GM12878 (cell line): ENCODE measurements at regions not wholly inside any gene's neighbourhood (a gene's known extent, or its start where the extent isn't known, plus 50 kb on each side); places are given as distances from the start of the nearest gene placed in this dataset.

Experiments used
- ATF7 ChIP-seq: fragments of 450-650 bp; IDR thresholded peaks from 2 replicates; pipeline ENCODE4 v1.6.1; 2016; ENCODE audit warnings: low read depth, mild to moderate bottlenecking
- DPF2 ChIP-seq: fragments of 450-650 bp; IDR thresholded peaks from 2 replicates; pipeline ENCODE4 v1.6.1; 2017; ENCODE audit warnings: mild to moderate bottlenecking
- FOXK2 ChIP-seq: fragments of 450-650 bp; IDR thresholded peaks from 2 replicates; pipeline ENCODE4 v1.6.1; 2017; ENCODE audit warnings: mild to moderate bottlenecking, moderate library complexity
- HCFC1 ChIP-seq: fragments of 150-350 bp; IDR thresholded peaks from 2 replicates; pipeline ENCODE4 v1.6.1; 2014; ENCODE audit warnings: low read length
- LARP7 ChIP-seq: fragments of 450-650 bp; IDR thresholded peaks from 2 replicates; pipeline ENCODE4 v1.6.1; 2017; ENCODE audit warnings: mild to moderate bottlenecking
- NR2C2 ChIP-seq: IDR thresholded peaks from 2 replicates; pipeline ENCODE4 v1.6.1; 2011; ENCODE audit warnings: borderline replicate concordance, low read depth; ENCODE audit not compliant: control insufficient read depth, insufficient read length
- PAX8 ChIP-seq: fragments of 450-650 bp; IDR thresholded peaks from 2 replicates; pipeline ENCODE4 v1.6.1; 2017; ENCODE audit warnings: mild to moderate bottlenecking, moderate library complexity
- POLR2AphosphoS5 ChIP-seq: IDR thresholded peaks from 2 replicates; pipeline ENCODE4 v1.6.1; 2011; ENCODE audit warnings: mild to moderate bottlenecking, low read length, inconsistent platforms
- RAD21 ChIP-seq: IDR thresholded peaks from 2 replicates; pipeline ENCODE4 v1.6.1; 2011; ENCODE audit warnings: mild to moderate bottlenecking, low read depth, low read length, moderate library complexity; ENCODE audit not compliant: insufficient read depth
- SIN3A ChIP-seq: IDR thresholded peaks from 2 replicates; pipeline ENCODE4 v1.6.1; 2012; ENCODE audit warnings: low read depth, low read length, improper control_type of control experiment
- ZNF24 ChIP-seq: fragments of 450-650 bp; IDR thresholded peaks from 2 replicates; pipeline ENCODE4 v1.6.1; 2017; ENCODE audit warnings: antibody characterized with exemption, mild to moderate bottlenecking
- ZZZ3 ChIP-seq: IDR thresholded peaks from 2 replicates; pipeline ENCODE4 v1.6.1; 2011; ENCODE audit warnings: low read depth; ENCODE audit not compliant: control insufficient read depth, insufficient read length
- TF ChIP-seq, protein P1 (sequence below), 3 experiments: IDR thresholded peaks in 2 of 3; conservative IDR thresholded peaks in 1 of 3; 2 replicates each; pipeline ENCODE4 v1.5.1; 2011; ENCODE audit warnings: low read depth in 3 of 3, low read length in 3 of 3, mild to moderate bottlenecking in 3 of 3, control low read depth in 2 of 3, moderate library complexity in 2 of 3, inconsistent platforms in 1 of 3, mixed read lengths in 1 of 3; ENCODE audit not compliant: control insufficient read depth in 2 of 3, insufficient read depth in 1 of 3; ENCODE audit errors: extremely low read depth in 1 of 3
- TF ChIP-seq, protein P2 (sequence below): IDR thresholded peaks from 2 replicates; pipeline ENCODE4 v1.6.1; 2012; ENCODE audit warnings: mild to moderate bottlenecking, low read depth, low read length

DNA sequence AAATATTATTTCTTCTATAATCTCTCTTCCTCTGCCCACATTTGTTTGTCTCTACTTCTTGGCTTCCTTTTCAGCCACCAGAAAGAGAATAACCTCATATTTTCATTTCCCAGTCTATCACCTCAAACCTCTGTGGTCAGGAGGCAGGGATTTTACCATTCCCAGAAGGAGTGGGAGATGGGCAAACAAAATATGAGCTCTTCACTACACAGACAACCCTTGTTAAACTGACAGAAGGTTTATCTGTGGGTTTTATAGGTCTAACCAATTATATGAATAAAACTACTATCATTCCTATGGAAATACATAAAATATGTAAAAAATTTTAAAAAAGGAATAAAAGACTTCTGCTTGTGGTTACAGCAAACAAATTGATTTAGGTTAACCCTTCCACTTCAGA is 160.0 kb upstream of the TRPC6 start:
- TF ChIP-seq PAX8: no peak
- TF ChIP-seq NR2C2: no peak
- TF ChIP-seq HCFC1: no peak
- no peak for TF ChIP-seq ZNF24
- no peak for TF ChIP-seq ATF7
- no peak for TF ChIP-seq FOXK2
- no peak for TF ChIP-seq SIN3A
- TF ChIP-seq, protein P1, sequence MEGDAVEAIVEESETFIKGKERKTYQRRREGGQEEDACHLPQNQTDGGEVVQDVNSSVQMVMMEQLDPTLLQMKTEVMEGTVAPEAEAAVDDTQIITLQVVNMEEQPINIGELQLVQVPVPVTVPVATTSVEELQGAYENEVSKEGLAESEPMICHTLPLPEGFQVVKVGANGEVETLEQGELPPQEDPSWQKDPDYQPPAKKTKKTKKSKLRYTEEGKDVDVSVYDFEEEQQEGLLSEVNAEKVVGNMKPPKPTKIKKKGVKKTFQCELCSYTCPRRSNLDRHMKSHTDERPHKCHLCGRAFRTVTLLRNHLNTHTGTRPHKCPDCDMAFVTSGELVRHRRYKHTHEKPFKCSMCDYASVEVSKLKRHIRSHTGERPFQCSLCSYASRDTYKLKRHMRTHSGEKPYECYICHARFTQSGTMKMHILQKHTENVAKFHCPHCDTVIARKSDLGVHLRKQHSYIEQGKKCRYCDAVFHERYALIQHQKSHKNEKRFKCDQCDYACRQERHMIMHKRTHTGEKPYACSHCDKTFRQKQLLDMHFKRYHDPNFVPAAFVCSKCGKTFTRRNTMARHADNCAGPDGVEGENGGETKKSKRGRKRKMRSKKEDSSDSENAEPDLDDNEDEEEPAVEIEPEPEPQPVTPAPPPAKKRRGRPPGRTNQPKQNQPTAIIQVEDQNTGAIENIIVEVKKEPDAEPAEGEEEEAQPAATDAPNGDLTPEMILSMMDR (IDR thresholded peaks at IDR 0.05 in 2 of 3, conservative IDR thresholded peaks at IDR 0.05 in 1 of 3; ENCODE audit: control insufficient read depth in 2 of 3, extremely low read depth in 1 of 3, insufficient read depth in 1 of 3, low read depth in 3 of 3, low read length in 3 of 3): no peak
- no peak for TF ChIP-seq POLR2AphosphoS5
- no peak for TF ChIP-seq DPF2
- TF ChIP-seq, protein P2, sequence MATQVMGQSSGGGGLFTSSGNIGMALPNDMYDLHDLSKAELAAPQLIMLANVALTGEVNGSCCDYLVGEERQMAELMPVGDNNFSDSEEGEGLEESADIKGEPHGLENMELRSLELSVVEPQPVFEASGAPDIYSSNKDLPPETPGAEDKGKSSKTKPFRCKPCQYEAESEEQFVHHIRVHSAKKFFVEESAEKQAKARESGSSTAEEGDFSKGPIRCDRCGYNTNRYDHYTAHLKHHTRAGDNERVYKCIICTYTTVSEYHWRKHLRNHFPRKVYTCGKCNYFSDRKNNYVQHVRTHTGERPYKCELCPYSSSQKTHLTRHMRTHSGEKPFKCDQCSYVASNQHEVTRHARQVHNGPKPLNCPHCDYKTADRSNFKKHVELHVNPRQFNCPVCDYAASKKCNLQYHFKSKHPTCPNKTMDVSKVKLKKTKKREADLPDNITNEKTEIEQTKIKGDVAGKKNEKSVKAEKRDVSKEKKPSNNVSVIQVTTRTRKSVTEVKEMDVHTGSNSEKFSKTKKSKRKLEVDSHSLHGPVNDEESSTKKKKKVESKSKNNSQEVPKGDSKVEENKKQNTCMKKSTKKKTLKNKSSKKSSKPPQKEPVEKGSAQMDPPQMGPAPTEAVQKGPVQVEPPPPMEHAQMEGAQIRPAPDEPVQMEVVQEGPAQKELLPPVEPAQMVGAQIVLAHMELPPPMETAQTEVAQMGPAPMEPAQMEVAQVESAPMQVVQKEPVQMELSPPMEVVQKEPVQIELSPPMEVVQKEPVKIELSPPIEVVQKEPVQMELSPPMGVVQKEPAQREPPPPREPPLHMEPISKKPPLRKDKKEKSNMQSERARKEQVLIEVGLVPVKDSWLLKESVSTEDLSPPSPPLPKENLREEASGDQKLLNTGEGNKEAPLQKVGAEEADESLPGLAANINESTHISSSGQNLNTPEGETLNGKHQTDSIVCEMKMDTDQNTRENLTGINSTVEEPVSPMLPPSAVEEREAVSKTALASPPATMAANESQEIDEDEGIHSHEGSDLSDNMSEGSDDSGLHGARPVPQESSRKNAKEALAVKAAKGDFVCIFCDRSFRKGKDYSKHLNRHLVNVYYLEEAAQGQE: no peak
- TF ChIP-seq LARP7: no peak
- TF ChIP-seq RAD21: no peak
- TF ChIP-seq ZZZ3: no peak
